HG02885 (cell line): ENCODE measurements at regions not wholly inside any gene's neighbourhood (a gene's known extent, or its start where the extent isn't known, plus 50 kb on each side); places are given as distances from the start of the nearest gene placed in this dataset.
"Not testable (repeated sequence)": the region's sequence is repeated elsewhere in the genome, so short reads cannot be mapped to it uniquely, and the experiment has no call there.

Experiments used
- ATAC-seq: cut with Tn5 transposase; IDR thresholded peaks from one replicate; pipeline ENCODE4 v1.9.1; 2021; ENCODE audit warnings: mild to moderate bottlenecking; ENCODE audit not compliant: unreplicated experiment, poor library complexity

DNA sequence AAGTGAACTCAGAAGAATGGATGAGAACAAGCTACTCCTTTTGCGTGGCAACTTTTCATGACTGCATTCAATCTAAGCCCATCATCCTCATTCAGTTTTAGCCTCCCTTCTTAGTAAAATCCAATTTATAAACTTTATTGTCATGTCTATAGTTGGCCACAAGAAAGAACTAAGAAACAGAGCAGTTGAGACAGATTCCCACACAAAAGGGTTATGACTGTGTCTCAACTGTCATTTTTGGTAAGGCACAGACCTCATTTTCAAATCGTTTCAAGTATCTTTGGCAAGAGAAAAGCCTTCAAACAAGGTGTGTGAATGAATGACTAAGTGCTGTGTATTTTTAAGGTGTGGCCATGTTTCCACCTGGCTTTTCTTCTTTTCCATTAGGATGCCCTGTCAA is 84.2 kb upstream of the CREB5 start:
- no peak for ATAC-seq

DNA sequence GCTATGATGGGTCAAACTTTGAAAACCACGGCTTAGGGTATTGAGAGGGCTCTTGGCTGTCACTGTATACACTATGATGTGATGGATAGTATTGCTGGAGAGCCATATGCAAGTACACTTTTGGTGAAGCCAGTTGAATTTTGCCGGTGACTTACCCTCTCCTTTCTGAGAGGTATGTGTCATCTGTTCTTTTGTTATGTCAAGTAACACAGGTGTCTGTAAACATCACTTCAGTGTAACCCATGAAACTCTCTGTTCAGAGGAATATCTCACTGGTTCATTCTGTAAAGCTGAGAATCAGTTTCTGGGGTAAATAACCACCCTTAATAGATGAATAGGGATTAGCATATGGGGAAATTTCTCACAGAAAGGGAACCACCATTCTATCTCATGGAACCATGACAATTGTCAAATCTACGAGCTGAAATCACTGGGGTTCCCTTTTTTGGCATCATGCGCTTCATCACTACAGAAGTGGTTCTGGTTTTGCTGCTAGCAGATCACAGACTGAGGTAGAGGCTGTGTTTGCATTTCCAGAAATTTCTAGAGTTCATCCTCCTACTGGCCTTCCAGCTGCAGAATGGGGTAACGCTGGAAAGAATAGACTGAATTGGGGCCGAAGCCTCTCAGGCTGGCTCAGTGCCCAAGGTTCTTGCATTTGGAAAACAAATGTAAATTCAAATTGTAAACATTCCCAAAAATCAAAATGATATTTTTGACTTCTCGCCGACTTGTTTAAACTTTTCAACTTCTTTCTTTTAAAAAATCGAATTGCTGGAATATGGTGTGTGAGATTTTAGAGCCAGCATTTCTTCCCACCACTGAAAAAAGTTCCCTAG is 83.3 kb upstream of the CREB5 start:
- no peak for ATAC-seq

DNA sequence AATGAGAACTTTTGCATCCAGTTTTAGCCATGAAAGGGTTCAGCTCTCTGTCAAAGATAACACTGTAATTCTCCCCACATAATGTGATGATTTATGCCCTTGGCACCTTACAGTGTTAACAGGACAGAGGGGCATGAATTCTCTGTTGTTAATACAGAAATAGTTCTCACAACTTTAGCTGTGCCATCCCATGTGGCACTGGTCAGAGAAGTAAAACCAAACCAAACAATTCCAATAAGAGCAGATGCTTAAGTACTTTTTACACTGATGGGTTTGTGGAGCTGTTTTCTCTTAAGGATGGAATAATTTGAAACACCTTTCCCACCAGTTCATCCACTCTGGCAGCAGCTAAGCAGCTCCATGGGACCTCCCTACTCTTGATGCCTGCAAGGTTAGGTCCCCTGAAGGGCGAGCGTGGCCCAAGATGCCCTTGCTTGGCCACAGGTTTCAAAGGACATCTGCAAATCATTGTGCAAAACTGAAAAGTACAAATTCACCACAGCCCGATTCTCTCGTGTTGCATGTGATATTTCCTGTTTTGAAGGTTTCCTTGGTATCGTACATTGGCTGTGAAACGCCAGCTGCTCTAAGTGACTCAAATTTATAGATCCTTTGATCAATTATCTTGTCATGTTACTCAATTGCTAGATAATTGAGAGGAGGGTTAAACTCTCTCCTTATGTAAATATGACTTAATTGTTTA is 82.5 kb upstream of the CREB5 start:
- ATAC-seq: peak; percentile 52

DNA sequence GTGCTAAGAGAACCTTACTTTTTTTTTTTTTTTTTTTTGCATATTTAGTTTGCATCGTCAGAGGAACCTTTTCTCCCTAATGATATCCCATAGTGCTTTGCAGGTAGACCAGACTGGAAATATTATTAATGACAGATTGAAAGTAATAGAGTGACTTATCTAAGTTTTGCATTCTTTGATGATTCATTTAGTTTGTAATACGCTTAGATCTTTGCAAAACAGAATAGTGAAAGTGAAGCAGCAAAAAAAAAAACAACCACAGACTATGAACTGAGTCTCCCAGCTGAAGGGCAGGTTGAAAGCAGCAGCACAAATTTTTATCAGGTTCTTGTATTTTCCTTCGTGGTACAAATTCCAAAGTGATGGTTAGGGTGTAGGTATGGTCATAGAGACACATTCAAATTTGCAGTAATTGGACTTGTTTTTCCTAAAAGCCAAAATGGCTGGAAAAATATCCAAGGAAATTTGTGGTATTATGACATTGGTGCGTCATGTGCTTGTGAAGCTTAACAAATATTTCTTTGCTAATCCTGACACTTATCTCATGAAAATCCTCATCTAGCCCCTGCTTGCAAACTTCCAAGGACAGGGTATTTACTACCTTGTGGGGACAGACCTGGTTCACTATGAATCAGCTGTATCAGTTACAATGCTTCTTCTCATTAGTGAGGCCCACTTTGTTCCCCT is 81.8 kb upstream of the CREB5 start:
- no peak for ATAC-seq

DNA sequence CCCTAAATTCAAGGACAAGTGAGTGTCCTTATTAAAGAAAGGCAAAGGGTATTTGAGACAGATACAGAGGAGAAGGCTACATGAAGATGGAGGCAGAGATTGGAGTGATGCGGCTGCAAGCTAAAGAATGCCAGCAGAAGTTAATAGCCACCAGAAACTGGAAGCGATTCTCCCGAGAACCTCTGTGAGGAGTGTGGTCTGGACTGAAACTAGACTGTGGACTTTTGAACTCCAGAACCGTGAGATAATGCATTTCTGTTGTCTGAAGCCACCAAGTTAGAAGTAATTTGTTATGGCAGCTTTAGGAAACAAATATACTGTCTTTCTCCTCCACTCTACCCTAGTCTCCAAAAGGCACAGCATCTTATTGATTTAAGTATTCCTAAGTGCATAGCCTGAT is 80.3 kb upstream of the CREB5 start:
- ATAC-seq: no peak

DNA sequence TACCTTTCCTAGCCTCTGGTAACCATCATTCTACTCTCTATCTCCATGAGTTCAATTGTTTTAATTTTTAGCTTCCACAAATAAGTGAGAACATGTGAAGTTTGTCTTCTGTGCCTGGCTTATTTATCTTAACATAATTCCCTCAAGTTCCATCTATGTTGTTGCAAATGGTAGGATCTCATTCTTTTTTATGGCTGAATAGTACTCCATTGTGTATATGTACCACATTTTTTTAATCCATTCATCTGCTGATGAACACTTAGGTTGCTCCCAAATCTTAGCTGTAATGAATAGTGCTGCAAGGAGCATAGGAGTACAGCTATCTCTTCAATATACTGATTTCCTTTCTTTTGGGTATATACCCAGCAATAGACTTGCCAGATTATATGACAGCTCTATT is 78.8 kb upstream of the CREB5 start:
- not testable (repeated sequence) for ATAC-seq

DNA sequence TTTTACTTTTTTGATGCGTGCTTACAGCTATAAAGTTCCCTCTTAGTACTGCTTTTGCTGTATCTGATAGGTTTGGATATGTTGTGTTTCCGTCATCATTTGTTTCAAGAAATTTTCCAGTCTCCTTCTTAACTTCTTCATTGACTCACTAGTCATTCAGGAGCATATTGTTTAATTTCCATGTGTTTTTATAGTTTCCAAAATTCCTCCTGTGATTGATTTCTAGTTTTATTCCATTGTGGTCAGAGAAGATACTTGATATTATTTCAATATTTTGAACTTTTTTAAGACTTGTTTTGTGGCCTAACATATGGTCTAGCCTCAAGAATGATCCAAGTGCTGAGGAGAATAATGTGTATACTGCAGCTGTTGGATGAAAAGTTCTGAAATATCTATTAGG is 75.5 kb upstream of the CREB5 start:
- ATAC-seq: no peak

DNA sequence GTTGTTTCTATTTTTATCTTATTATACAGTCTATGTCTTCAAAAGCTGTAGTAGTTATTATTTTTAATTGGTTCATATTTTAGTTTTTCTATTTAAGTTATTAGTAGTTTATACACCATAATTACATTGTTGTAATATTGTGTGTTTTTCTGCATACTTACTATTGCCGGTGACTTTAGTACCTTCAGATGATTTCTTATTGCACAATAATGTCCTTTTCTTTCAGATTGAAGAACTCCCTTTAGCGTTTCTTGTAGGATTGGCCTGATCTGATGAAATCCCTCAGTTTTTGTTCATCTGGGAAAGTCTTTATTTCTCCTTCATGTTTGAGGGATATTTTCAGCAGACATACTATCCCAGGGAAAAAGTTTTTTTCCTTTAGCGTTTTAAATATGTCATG is 74.3 kb upstream of the CREB5 start:
- no peak for ATAC-seq

DNA sequence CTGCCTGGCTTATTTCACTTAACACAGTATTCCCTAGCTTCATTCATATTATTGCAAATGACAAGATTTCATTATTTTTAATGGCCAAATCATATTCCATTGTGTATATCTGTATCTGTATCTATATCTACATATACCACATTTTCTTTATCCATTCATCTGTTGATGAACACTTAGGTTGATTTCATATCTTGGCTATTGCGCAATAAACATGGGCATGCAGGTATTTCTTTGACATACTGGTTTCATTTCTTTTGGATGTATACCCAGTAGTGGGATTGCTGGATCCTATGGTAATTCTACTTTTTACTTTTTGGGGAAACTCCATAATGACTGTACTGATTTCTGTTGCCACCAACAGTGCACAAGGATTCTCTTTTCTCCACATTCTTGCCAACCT is 68.9 kb upstream of the CREB5 start:
- no peak for ATAC-seq

DNA sequence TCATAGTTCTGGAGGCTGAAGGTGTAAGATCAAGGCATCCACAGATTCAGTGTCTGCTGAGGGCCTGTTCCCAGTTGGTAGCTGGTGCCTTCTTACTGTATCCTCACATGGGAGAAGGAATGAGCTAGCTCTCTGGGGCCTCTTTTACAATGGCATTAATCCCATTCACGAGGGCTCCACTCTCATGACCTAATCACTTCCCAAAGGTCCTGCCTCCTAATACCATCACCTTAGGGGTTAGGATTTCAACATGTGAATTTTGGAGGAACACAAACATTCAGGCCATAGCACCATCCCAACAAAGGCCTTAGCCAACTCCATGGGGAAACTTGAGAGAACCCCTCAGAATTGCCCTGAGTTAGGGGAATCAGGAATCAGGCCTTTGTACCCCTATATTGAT is 66.1 kb upstream of the CREB5 start:
- ATAC-seq: no peak

DNA sequence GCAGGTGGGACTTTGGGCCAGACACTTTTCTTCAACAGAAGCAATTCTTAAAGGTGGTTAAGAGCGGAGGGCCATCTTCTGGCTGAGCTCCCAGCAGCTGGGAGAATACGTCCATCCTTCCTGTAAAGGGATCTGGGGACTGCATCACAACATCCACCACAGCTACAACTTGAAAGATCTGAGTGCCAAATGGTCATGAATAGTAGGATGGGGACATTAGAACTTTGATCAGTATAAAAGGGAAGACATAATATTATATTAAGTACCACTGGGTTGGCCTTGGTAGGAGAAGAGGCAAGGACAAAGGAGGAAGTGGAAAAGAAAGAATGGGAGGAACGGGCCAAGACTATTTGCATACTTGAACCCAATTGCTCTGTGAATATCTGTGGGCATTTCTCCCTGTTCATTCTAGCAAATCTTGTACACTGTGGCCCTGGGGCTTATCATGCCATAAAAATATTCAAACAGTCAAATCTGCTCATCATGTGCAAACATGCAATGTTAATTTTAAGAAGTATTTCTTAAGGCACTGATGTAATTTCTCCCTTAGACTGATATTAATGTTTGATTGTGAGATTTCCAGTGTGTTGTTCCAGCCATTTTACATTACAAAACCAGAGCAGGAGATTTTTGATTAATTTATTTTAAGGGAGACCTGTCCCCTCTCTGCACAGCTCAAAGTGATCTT is 65.5 kb upstream of the CREB5 start:
- no peak for ATAC-seq

DNA sequence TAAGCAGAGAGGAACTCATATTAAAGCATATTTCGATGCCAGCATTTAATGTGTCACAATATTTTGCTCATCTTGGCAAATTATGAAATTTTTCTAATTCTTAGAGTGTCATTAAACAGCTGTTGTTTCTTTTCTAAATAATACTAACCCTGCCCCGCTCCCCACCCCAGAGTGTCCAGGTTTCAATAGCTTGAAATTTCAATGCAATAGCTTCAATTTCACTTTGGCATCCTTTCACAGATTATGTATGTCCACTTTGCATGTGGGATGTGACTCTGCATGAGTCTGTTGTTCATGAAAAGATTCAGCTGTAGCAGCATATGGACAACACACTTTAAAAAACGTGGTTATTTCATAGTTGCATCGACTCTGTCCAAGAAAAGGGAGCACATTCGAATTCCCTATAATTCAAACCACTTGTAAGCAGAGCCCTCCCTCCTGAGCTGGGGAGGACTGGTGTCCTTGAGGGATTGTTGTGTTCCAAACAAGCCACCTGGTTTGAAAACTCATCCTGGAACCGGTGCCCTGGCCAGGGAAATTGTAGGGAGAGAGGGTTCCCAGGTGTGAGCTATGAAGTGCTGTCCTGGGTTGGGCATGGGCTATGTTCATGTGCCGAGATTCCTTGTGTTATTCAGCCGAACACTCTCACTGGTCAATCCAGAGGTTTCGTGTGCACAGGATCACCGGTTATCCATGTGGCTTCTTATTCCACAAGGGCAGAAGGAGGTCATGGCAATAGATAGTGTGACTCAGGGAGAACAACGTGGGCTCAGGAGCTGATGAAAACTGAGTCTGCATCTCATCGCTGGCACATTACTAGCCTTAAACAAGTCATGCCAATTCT is 64.6 kb upstream of the CREB5 start:
- no peak for ATAC-seq

DNA sequence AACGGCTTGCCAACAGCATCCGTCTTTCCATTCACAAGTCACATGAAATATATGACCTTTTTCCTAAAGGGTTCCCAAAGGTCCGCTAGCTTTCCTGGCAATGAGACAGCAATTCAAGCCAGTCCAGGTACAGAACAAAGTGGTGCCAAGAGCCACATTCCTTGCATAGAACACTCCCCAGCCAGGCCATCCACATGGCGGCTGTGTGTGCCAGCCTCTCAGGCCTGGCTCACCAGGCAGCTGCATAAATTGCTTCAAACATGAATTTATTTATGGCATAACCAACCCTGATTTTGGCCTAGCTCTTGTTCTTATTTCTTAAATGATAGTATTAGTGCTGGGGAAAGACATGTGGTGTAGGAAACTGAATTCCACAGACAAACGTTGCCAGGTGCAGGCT is 63.7 kb upstream of the CREB5 start:
- ATAC-seq: no peak

DNA sequence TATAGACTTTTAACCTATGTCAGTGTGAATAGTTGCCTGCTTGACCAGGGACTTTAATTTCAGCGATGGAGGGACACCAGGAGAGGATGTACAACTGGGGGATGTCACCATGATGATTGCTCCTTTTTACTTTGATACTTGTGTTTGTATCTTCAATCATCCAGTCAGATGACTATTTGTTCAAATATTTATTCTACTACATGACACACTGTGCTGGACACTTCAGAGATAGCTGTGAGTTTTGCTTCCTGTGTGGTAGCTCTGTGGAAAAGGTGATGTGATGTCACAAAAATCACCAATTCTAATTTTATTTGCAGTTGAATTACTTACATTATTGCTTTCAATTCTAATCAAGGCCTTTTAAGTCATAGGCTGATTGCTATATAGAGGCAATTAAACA is 62.7 kb upstream of the CREB5 start:
- ATAC-seq: no peak

DNA sequence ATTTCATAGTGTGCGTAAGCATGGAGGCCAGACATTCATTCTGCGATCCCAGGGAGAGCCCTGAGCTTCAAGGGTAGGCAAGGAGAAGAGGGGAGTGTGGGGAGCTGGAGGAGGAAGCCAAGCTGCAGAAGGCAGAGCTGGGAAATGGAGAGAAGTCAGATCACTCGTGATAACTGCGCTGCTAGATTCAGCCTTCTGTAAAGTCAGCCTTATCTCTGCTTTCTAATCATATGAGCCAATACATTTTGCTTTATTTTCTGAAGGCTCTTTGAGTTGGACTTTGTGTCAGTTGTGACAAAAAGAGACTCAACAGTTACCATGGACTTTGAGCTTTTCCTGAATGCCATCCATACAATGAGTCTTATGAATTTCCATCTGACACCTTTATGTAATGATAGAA is 61.7 kb upstream of the CREB5 start:
- ATAC-seq: no peak

DNA sequence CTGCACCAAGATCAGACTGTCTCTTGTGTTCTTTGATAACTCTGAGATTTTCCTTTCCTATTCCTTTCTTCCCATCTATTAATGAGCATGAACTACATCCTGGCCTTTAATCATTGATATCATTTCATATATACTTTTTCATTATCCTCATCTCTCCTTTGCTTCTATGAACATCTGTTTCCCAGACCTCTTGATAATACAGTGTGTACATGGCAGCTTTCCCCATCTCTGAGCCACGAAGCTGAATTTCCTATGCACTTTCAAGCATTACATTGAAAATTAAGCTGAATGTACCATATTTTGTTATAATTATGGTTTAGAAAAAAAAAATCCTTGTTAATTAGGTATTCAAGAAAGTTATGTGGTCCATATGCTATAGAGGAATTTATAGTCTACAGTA is 60.9 kb upstream of the CREB5 start:
- no peak for ATAC-seq

DNA sequence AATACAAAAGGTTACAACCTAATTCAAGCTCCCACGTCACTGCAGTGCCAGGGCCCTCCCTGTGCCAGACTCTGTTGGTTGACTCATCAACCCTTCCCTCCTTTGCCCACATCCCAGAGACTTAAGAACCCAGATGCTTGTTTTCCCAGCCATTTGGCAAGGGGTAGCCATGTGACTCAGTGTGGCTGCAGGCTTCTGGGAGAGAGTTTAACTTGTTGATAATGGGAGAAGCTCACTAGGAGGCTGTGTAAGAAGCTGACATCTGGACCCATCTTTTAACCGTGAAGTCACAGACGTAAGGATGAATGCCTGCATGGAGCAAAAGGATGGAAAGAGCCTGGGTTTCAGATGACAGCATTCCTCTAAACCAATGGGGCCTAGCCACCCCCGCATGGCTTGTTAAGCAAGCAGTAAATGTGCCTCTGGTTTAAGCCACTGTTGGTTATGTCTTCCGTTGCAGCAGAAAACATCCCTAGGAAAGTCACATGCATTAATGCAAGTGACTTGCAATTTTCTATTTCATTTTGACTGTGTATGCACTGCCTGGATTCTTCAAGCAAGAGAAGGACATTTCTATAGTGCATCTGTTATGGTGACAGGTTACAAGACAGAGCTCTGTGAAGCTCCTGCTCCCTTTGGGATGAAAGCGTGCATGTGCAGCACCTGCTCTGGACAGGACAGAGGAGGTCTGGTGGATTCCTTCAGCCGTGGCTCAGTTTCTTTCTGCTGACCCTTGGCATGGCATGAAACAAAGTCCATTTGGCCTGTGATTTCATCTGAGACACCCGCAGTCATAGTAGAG is 57.5 kb upstream of the CREB5 start:
- ATAC-seq: no peak

DNA sequence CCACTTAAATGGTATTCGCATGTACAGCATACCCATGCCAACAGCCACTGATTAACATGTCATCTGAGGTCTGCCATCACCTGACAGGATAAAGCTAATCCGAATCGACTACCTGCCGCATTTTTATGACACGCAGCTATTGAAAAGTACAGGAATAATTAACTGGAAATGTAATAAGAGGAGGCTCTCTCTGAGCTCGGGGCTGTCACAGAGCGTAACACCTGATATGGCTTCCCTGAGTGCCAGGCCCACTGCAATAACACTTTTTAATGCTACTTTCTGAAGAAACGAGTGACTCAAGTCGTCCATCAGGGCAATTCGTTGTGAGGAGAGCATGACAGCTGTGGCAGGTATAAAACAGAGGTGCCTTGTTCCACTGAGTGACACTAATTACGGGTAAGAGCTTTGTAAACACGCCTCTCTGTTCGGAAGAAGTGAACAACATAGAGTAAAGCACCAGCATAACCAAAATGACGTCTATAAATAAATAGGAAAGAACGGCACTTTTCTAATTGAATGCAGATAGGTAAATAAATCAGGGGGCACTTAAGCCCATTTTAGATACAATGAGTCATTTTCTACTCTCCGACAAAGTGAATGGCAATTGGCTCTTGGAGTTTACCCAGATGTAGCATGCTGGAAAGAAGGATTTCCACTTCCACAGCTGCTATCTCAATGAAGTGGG is 56.5 kb upstream of the CREB5 start:
- ATAC-seq: no peak

DNA sequence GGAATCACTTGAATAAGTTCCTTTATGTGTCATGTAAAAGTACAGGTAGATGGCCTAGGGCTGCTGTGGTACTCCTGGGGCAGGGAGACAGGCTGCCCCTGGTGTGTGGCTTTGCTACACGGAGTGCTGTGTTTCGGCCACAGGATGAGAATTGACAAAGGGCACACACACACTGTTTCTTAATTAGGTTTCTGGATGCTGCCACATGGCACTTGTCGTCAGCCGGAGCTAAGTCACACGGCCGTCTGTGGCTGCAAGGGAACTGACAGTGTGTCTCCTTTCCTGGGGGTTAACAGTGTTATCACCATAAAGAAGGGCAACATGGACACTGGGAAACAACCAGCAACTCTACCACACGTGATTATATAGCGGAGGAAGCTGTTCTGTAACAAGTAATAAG is 55.7 kb upstream of the CREB5 start:
- no peak for ATAC-seq
